ENCODE measurements at regions not wholly inside any gene's neighbourhood (a gene's known extent, or its start where the extent isn't known, plus 50 kb on each side); places are given as distances from the start of the nearest gene placed in this dataset.

DNA sequence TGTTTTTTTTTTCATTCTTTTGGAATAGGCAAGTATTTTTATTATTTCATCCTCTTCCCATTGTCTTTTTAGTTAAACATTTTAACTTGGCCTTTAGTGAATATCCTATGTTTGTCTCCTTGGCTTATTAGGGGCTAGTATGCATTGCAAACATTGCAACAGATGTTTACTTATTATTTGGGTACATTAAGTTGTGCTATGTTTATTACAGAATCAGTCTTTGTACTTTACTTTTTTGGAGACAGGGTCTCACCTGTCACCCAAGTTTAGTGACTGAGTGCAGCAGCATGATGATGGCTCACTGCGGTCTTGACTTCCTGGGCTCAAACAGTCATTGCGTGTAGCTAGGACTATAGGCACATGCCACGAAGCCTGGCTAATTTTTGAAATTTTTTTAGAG lies 51.1 kb upstream of the NUDT6 start:
- no peak for FAIRE-seq
- Histone ChIP-seq H3K4me3 (ENCODE audit: insufficient read depth, low read depth, low read length) (no peak overlapping the region), H3K79me2 (ENCODE audit: insufficient read depth, low read length) (no peaks in the 10 kb centered on the region), H4K20me1 (ENCODE audit: insufficient read depth, low read length) (no peaks in the 10 kb centered on the region), H3K9me3 (ENCODE audit: insufficient read depth, low read depth, low read length) (peaks cover 2% of the 10 kb centered on the region), H3K4me2 (ENCODE audit: low read length) (no peak overlapping the region), H3K36me3 (ENCODE audit: insufficient read depth, low read length) (no peaks in the 10 kb centered on the region), H2AFZ (ENCODE audit: low read depth, low read length) (no peak overlapping the region), H3K27me3 (ENCODE audit: insufficient read depth, low read length) (no peaks in the 10 kb centered on the region), H3K4me1 (ENCODE audit: insufficient read depth, low read length) (peaks cover 2% of the 10 kb centered on the region), H3K27ac (ENCODE audit: low read depth, low read length) (no peak overlapping the region), H3K9ac (ENCODE audit: low read length) (no peak overlapping the region)
- H3K27ac Mint-ChIP-seq (ENCODE audit: unreplicated experiment): no peak overlapping the region
- peaks cover 20% of the 10 kb centered on the region for H3K36me3 Mint-ChIP-seq (ENCODE audit: low read depth, unreplicated experiment)
- H3K27me3 Mint-ChIP-seq (ENCODE audit: low read depth, unreplicated experiment): no peaks in the 10 kb centered on the region
- no peak overlapping the region for H3K4me3 Mint-ChIP-seq (ENCODE audit: unreplicated experiment)
- peaks cover 7% of the 10 kb centered on the region for H3K9me3 Mint-ChIP-seq (ENCODE audit: unreplicated experiment)
- DNase-seq (ENCODE audit: low read depth): no peak
- peaks cover 2% of the 10 kb centered on the region for H3K4me1 Mint-ChIP-seq (ENCODE audit: low read depth, unreplicated experiment)
- TF ChIP-seq EZH2 (IDR thresholded peaks at IDR 0.05; ENCODE audit: insufficient read depth, low read length) (no peak), CTCF (IDR thresholded peaks at IDR 0.05; ENCODE audit: insufficient read depth, low read depth, low read length) (no peak)

- Mint-ChIP-seq H3K36me3 (ENCODE audit: low read depth, unreplicated experiment) (peaks cover 25% of the 10 kb centered on the region), H3K27me3 (ENCODE audit: low read depth, unreplicated experiment) (no peaks in the 10 kb centered on the region), H3K27ac (ENCODE audit: unreplicated experiment) (no peak overlapping the region), H3K4me1 (ENCODE audit: low read depth, unreplicated experiment) (no peaks in the 10 kb centered on the region), H3K9me3 (ENCODE audit: unreplicated experiment) (peaks cover 7% of the 10 kb centered on the region), H3K4me3 (ENCODE audit: unreplicated experiment) (no peak overlapping the region)
- peaks cover 2% of the 10 kb centered on the region for H3K9me3 ChIP-seq (ENCODE audit: insufficient read depth, low read depth, low read length)
- no peaks in the 10 kb centered on the region for H3K4me1 ChIP-seq (ENCODE audit: insufficient read depth, low read length)
- no peak overlapping the region for H3K4me2 ChIP-seq (ENCODE audit: low read length)
- H3K27ac ChIP-seq (ENCODE audit: low read depth, low read length): no peak overlapping the region
- no peaks in the 10 kb centered on the region for H3K79me2 ChIP-seq (ENCODE audit: insufficient read depth, low read length)
- H3K27me3 ChIP-seq (ENCODE audit: insufficient read depth, low read length): no peaks in the 10 kb centered on the region
- DNase-seq (ENCODE audit: low read depth): no peak
- H3K36me3 ChIP-seq (ENCODE audit: insufficient read depth, low read length): peaks cover 4% of the 10 kb centered on the region
- no peak overlapping the region for H3K9ac ChIP-seq (ENCODE audit: low read length)
- no peak overlapping the region for H3K4me3 ChIP-seq (ENCODE audit: insufficient read depth, low read depth, low read length)
- no peak overlapping the region for H2AFZ ChIP-seq (ENCODE audit: low read depth, low read length)
- FAIRE-seq: no peak
- no peaks in the 10 kb centered on the region for H4K20me1 ChIP-seq (ENCODE audit: insufficient read depth, low read length)
- TF ChIP-seq CTCF (IDR thresholded peaks at IDR 0.05; ENCODE audit: insufficient read depth, low read depth, low read length): no peak
- no peak for TF ChIP-seq EZH2 (IDR thresholded peaks at IDR 0.05; ENCODE audit: insufficient read depth, low read length)
These were observed 53.7 kb upstream of the NUDT6 start for GRCh38 chr4:122976111-122976510.

- Histone ChIP-seq H3K4me1 (ENCODE audit: insufficient read depth, low read length) (no peaks in the 10 kb centered on the region), H3K36me3 (ENCODE audit: insufficient read depth, low read length) (peaks cover 4% of the 10 kb centered on the region), H3K4me2 (ENCODE audit: low read length) (no peak overlapping the region), H2AFZ (ENCODE audit: low read depth, low read length) (no peak overlapping the region), H4K20me1 (ENCODE audit: insufficient read depth, low read length) (no peaks in the 10 kb centered on the region), H3K27me3 (ENCODE audit: insufficient read depth, low read length) (no peaks in the 10 kb centered on the region), H3K79me2 (ENCODE audit: insufficient read depth, low read length) (peaks cover 2% of the 10 kb centered on the region), H3K4me3 (ENCODE audit: insufficient read depth, low read depth, low read length) (no peak overlapping the region), H3K27ac (ENCODE audit: low read depth, low read length) (no peak overlapping the region), H3K9me3 (ENCODE audit: insufficient read depth, low read depth, low read length) (peaks cover 2% of the 10 kb centered on the region), H3K9ac (ENCODE audit: low read length) (no peak overlapping the region)
- no peaks in the 10 kb centered on the region for H3K27me3 Mint-ChIP-seq (ENCODE audit: low read depth, unreplicated experiment)
- DNase-seq (ENCODE audit: low read depth) (no peak), FAIRE-seq (no peak)
- H3K36me3 Mint-ChIP-seq (ENCODE audit: low read depth, unreplicated experiment): peaks cover 25% of the 10 kb centered on the region
- no peaks in the 10 kb centered on the region for H3K4me1 Mint-ChIP-seq (ENCODE audit: low read depth, unreplicated experiment)
- H3K4me3 Mint-ChIP-seq (ENCODE audit: unreplicated experiment): no peak overlapping the region
- peaks cover 7% of the 10 kb centered on the region for H3K9me3 Mint-ChIP-seq (ENCODE audit: unreplicated experiment)
- TF ChIP-seq CTCF (IDR thresholded peaks at IDR 0.05; ENCODE audit: insufficient read depth, low read depth, low read length) (no peak), EZH2 (IDR thresholded peaks at IDR 0.05; ENCODE audit: insufficient read depth, low read length) (no peak)
- no peak overlapping the region for H3K27ac Mint-ChIP-seq (ENCODE audit: unreplicated experiment)
These were observed 54.7 kb upstream of the NUDT6 start for GRCh38 chr4:122977103-122977502.

Measured in astrocyte (in vitro differentiated cells and primary cell).